ENCODE measurements at regions not wholly inside any gene's neighbourhood (a gene's known extent, or its start where the extent isn't known, plus 50 kb on each side); places are given as distances from the start of the nearest gene placed in this dataset.

GRCh38 chr2:89784960-89785359 lies 1093.5 kb downstream of the RPIA start:
- TF ChIP-seq CTCF (IDR thresholded peaks at IDR 0.05; ENCODE audit: low read length): no peak
- no peak for TF ChIP-seq EZH2 (IDR thresholded peaks at IDR 0.05; ENCODE audit: borderline replicate concordance, low read length)
